HepG2 (cell line): ENCODE measurements at regions not wholly inside any gene's neighbourhood (a gene's known extent, or its start where the extent isn't known, plus 50 kb on each side); places are given as distances from the start of the nearest gene placed in this dataset.

Source experiments
- ATAC-seq: fragments of 200-7000 bp; cut with Tn5 transposase; 3 replicates; pipeline ENCODE4 v1.9.1; 2020; ENCODE audit warnings: mild to moderate bottlenecking, moderate library complexity
- BruUV-seq: library from RNA; stranded (reverse); fragments of 400-500 nt; replicated peaks from 2 replicates; lab custom pipeline; 2021; lab: Mats Ljungman, UMichigan
- CTCF ChIA-PET: fragments of 300-600 bp; formaldehyde crosslinking; extraction: SDS; loops from one replicate; lab custom pipeline; 2021; ENCODE audit warnings: low total read pairs, inconsistent platforms, low intra/inter-chr PET ratio; lab: Yijun Ruan, JAX
- POLR2A ChIA-PET: fragments of 350-600 bp; sonication (Branson Sonifier 250); formaldehyde crosslinking; loops from one replicate; lab custom pipeline; 2020; ENCODE audit warnings: antibody characterized with exemption, inconsistent platforms; lab: Yijun Ruan, JAX
- DNase-seq: peaks from one replicate; pipeline ENCODE4 v3.0.0-alpha.2; 2015; ENCODE audit warnings: low spot score
- FAIRE-seq: peaks from 3 replicates; lab custom pipeline; 2011; peaks lifted over from hg19 to GRCh38; lab: Jason Lieb, UNC
- H2AFZ ChIP-seq: one replicate; pipeline ENCODE4 v1.6.1; 2011; ENCODE audit warnings: low read length, inconsistent platforms
- H3K27ac ChIP-seq: fragments of 300-600 bp; 3 replicates; pipeline ENCODE4 v1.8.0; 2011; ENCODE audit warnings: mixed run types, mild to moderate bottlenecking, mixed read lengths, low read length, inconsistent platforms; ENCODE audit not compliant: insufficient read depth; ENCODE audit errors: extremely low read length
- H3K27me3 ChIP-seq, 2 experiments: fragments of 200-600 bp in 1 of 2; 2 replicates in 1 of 2; 3 replicates in 1 of 2; pipeline versions ENCODE4 v1.6.0 to v1.8.0; 2011; ENCODE audit warnings: low read length in 2 of 2, mild to moderate bottlenecking in 2 of 2, moderate library complexity in 2 of 2, inconsistent platforms in 1 of 2; ENCODE audit not compliant: insufficient read depth in 2 of 2, control insufficient read depth in 1 of 2
- H3K36me3 ChIP-seq, 2 experiments: fragments of 200-600 bp in 1 of 2; replicated peaks in 1 of 2; 2 replicates in 1 of 2; 3 replicates in 1 of 2; pipeline versions ENCODE4 v1.5.1 to v1.8.0; 2011; ENCODE audit warnings: low read length in 2 of 2, inconsistent platforms in 1 of 2; ENCODE audit not compliant: insufficient read depth in 2 of 2, control insufficient read depth in 1 of 2
- H3K4me1 ChIP-seq: 2 replicates; pipeline ENCODE4 v1.5.1; 2012; ENCODE audit warnings: low read length, inconsistent platforms; ENCODE audit not compliant: insufficient read depth
- H3K4me2 ChIP-seq: 2 replicates; pipeline ENCODE4 v1.6.0; 2011; ENCODE audit warnings: low read depth, low read length, inconsistent platforms
- H3K4me3 ChIP-seq, 3 experiments: fragments of 200-600 bp in 1 of 3; sonication (generic), shearing (Covaris generic) in 1 of 3; replicated peaks in 1 of 3; 2 replicates each; pipeline ENCODE4 v1.5.1; 2011 to 2016; ENCODE audit warnings: low read length in 3 of 3, inconsistent platforms in 2 of 3, low read depth in 2 of 3, mild to moderate bottlenecking in 2 of 3, control low read depth in 1 of 3, mixed read lengths in 1 of 3; ENCODE audit not compliant: insufficient read depth in 1 of 3
- H3K79me2 ChIP-seq: one replicate; pipeline ENCODE4 v1.6.1; 2011; ENCODE audit warnings: low read length, inconsistent platforms; ENCODE audit not compliant: insufficient read depth
- H3K9ac ChIP-seq: 2 replicates; pipeline ENCODE4 v1.6.0; 2011; ENCODE audit warnings: mild to moderate bottlenecking, low read depth, low read length, inconsistent platforms; ENCODE audit not compliant: insufficient read depth
- H3K9me3 ChIP-seq: 2 replicates; pipeline ENCODE4 v1.5.1; 2012; ENCODE audit warnings: mild to moderate bottlenecking, low read length
- H4K20me1 ChIP-seq: 2 replicates; pipeline ENCODE4 v1.6.0; 2011; ENCODE audit warnings: inconsistent platforms, mild to moderate bottlenecking, low read length, moderate library complexity; ENCODE audit not compliant: insufficient read depth
- KDM3A ChIP-seq: IDR thresholded peaks from 2 replicates; pipeline ENCODE4 v1.6.1; 2018; ENCODE audit warnings: low read depth, missing compliant biosample characterization
- MAFK ChIP-seq, 2 experiments: IDR thresholded peaks in 1 of 2; conservative IDR thresholded peaks in 1 of 2; 2 replicates each; pipeline ENCODE4 v1.6.1; 2011; ENCODE audit warnings: improper control_type of control experiment in 2 of 2, low read length in 2 of 2
- NFE2L2 ChIP-seq: fragments of 150-350 bp; IDR thresholded peaks from 2 replicates; pipeline ENCODE4 v1.6.1; 2014; ENCODE audit warnings: low read length
- ZNF335 ChIP-seq: sonication (generic); formaldehyde crosslinking; IDR thresholded peaks from 2 replicates; pipeline ENCODE4 v1.4.0; 2020; ENCODE audit warnings: missing genetic modification reagents
- ZNF382 ChIP-seq: sonication (generic); formaldehyde crosslinking; IDR thresholded peaks from 2 replicates; pipeline ENCODE4 v1.5.0; 2020; ENCODE audit warnings: missing genetic modification reagents, mild to moderate bottlenecking, borderline replicate concordance
- ZNF44 ChIP-seq: sonication (generic); formaldehyde crosslinking; IDR thresholded peaks from 2 replicates; pipeline ENCODE4 v1.5.1; 2020; ENCODE audit warnings: mild to moderate bottlenecking, missing genetic modification reagents
- ZSCAN21 ChIP-seq: sonication (generic); formaldehyde crosslinking; IDR thresholded peaks from 2 replicates; pipeline ENCODE4 v1.8.0; 2022; ENCODE audit warnings: mild to moderate bottlenecking, missing genetic modification reagents, moderate library complexity, borderline replicate concordance
- WGBS: methylation state at CpG from one replicate; pipeline ENCODE4 v1.1.6; 2017; ENCODE audit warnings: low lambda C conversion rate; 5-methylcytosine and 5-hydroxymethylcytosine counted together
- in situ Hi-C: cut with HindIII; loops from 2 replicates; pipeline ENCODE4 v1.10.0; 2017; ENCODE audit warnings: low pct_unique_long_range_greater_than_20kb; ENCODE audit not compliant: extremely low pct_ligation_motif_present
- intact Hi-C: fragments of 100-400 bp; cut with micrococcal nuclease; formaldehyde crosslinking; loops from one replicate; pipeline ENCODE4 v1.10.0; 2022; ENCODE audit not compliant: unreplicated experiment

GRCh38 chr3:150169330-150169940 lies 198.7 kb upstream of the PFN2 start:
- FAIRE-seq (no peak), DNase-seq (no peak), ATAC-seq (no peak)
- WGBS: 54% methylated on average over 5 of the region's 5 CpGs
- no peaks in the 10 kb centered on the region for H3K27me3 ChIP-seq
- no peaks in the 10 kb centered on the region for H3K4me1 ChIP-seq
- no peaks in the 10 kb centered on the region for H3K36me3 ChIP-seq
- no peak overlapping the region for H3K4me3 ChIP-seq
- no peaks in the 10 kb centered on the region for H4K20me1 ChIP-seq
- in situ Hi-C loops (no loop called here), intact Hi-C loops (no loop called here)
- ChIA-PET POLR2A (no interaction called here), CTCF (no interaction called here)
- no TSS peak for BruUV-seq
- H3K27ac ChIP-seq: no peak overlapping the region
- H3K79me2 ChIP-seq: no peaks in the 10 kb centered on the region
- no peak overlapping the region for H3K4me2 ChIP-seq
- H3K9me3 ChIP-seq: no peaks in the 10 kb centered on the region
- no peak for TF ChIP-seq KDM3A (CRISPR knock-in tag)
- 0 out of 4 replicates have a peak, but pooled peaks of 1 of the 2 experiments have one; percentile 18 for TF ChIP-seq MAFK (conservative IDR thresholded peaks at IDR 0.05 in 1 of 2, IDR thresholded peaks at IDR 0.05 in 1 of 2; ENCODE audit: low read length in 2 of 2)
- TF ChIP-seq NFE2L2: peak; percentile 75
- no peak overlapping the region for H3K9ac ChIP-seq
- H2AFZ ChIP-seq: no peak overlapping the region

GRCh38 chr3:150168698-150169097 lies 198.0 kb upstream of the PFN2 start:
- CTCF ChIA-PET: no interaction called here
- intact Hi-C loops (no loop called here), in situ Hi-C loops (no loop called here)
- no peak overlapping the region for H2AFZ ChIP-seq
- no peaks in the 10 kb centered on the region for H3K27me3 ChIP-seq
- H4K20me1 ChIP-seq: no peaks in the 10 kb centered on the region
- no peaks in the 10 kb centered on the region for H3K9me3 ChIP-seq
- no peaks in the 10 kb centered on the region for H3K4me1 ChIP-seq
- no peak for FAIRE-seq
- H3K4me2 ChIP-seq: no peak overlapping the region
- no peak for TF ChIP-seq ZNF44 (CRISPR knock-in tag)
- no peak for TF ChIP-seq ZSCAN21 (CRISPR knock-in tag)
- TF ChIP-seq ZNF335: no peak
- TF ChIP-seq ZNF382 (CRISPR knock-in tag): no peak
- TF ChIP-seq, all 625 proteins: peak for 0
- WGBS: 41% methylated on average over 2 of the region's 2 CpGs
- ATAC-seq: no peak
- no peak overlapping the region for H3K27ac ChIP-seq
- BruUV-seq: no TSS peak
- H3K9ac ChIP-seq: no peak overlapping the region
- DNase-seq: no peak
- H3K4me3 ChIP-seq: no peak overlapping the region
- no peaks in the 10 kb centered on the region for H3K79me2 ChIP-seq
- POLR2A ChIA-PET: no interaction called here
- no peaks in the 10 kb centered on the region for H3K36me3 ChIP-seq
